NCI-H2171 treated with DMSO at 0.1 percent for 48 hours (cell line): ENCODE measurements at regions not wholly inside any gene's neighbourhood (a gene's known extent, or its start where the extent isn't known, plus 50 kb on each side); places are given as distances from the start of the nearest gene placed in this dataset.
"Not testable (repeated sequence)": the region's sequence is repeated elsewhere in the genome, so short reads cannot be mapped to it uniquely, and the experiment has no call there.

Source experiments
- DNase-seq: peaks from one replicate; lab custom pipeline; 2025; lab: John Stamatoyannopoulos, UW

DNA sequence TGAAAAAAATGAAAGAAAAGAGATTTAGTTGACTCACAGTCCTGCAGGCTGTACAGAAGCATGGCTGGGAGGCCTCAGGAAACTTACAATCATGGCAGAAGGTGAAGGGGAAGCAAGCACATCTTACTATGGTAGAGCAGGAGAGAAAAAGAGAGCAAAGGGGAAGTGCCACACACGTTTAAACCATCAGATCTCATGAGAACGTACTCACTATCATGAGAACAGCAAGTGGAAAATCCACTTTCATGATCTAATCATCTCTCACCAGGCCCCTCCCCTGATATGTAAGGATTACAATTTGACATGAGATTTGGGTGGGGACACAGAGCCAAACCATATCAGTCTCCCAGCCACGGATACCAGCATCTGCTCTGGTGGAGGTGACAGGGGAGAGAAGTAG, 50.8 kb upstream of the CPOX start:
- no peak for DNase-seq

DNA sequence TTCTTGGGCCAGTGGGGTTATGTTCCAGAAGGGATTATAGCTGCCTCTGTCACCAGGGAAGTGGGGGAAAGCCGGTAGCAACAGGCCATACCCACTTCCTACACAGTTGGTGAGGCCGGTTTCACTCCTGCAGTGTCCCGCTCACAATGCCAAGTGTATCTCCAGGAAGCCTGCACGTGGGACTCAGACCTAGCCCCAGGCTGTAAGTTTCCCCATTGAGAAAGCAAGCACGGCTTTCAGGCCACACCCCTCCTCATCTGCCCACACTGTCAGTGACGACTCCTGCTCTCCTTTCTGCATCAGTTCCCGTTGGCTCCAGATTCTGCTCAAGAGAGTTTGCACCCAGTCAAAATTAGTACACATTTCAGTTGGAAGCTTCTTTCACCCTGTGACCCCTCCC, 51.6 kb upstream of the CPOX start:
- DNase-seq = no peak

DNA sequence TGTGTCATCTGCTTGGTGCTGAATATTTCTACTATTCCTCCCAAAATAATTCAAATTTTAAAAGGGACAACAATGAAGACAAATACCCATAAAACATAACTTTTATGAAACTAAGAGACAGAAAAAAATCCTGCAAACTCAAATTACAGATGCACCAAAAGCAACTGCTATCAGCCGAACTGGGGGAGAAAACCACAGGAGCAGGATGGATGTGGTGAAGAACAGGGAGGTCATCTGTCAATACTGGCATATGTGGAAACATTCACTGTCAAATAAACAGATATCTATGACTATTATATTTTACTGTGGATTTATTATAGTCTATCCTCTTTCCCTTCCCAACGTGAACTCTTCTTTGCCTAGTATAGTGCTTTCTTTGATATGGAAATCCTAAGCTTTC, 53.3 kb upstream of the CPOX start:
- no peak for DNase-seq

DNA sequence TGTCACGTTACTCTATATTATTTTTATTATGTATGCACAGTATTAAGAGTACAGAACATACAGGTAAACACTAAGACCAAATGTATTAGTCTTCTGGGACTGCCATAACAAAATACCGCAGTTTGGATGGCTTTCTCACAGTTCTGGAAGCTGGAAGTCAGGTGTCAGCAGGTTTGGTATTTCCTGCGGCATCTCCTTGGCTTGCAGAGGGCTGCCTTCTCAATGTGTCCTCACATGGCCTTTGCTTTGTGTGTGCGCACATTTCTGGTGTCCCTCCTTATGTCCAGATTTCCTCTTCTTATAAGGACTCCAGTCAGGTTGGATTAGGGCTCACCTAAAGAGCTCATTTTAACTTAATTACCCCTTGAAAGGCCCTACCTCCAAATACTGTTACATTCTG, 53.8 kb upstream of the CPOX start:
- no peak for DNase-seq

DNA sequence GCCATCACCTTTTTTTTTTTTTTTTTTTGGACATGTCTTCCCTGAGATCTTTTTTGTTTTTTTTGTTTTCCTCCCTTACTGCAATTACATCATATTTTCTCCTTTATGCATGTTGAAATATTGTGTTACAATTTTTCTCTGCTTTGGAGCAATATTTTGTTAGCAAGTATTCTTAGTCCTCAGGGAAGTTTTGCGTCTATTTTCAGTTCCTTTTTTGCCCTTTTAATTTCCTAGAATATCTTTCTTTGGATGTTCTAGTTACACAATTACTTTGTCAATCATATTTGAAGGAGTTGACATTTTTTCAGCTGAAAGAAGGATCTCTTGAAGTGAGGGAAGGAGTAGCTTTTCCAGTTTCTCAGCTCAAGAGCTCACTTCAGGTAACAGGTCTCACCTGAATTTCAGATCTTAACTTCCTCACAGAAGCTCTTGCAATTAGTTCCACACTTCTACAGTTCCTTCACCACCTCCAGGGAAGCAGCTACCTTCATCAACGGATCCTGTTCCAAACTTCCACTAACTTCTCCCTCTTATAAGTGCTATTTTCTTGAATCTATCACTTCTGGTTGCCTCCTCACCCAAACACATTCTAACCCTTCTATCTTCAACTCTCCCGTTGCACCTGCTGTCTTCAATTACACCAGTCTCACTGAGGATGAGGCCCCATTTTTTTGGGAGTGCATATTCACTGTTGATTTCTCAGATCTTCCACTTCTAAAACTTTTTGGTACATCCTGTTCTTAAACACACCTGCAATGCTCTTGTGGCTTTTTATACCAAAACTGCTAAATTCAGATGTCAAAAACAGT, 57.8 kb upstream of the CPOX start:
- DNase-seq = no peak

DNA sequence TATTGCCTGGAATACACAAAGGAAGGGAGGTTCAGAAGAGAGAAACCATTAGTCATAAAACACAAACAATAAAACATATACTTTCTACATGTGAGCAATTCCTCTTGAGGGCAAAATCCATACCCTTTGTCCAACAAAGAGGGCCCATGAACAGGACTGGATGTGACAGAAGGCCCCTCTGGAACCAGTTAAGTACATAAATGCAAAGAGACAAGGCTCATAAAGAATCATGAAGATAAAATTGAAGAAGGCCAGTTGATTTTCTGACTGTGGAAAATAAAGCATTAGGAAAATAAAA, 58.3 kb upstream of the CPOX start:
- no peak for DNase-seq

DNA sequence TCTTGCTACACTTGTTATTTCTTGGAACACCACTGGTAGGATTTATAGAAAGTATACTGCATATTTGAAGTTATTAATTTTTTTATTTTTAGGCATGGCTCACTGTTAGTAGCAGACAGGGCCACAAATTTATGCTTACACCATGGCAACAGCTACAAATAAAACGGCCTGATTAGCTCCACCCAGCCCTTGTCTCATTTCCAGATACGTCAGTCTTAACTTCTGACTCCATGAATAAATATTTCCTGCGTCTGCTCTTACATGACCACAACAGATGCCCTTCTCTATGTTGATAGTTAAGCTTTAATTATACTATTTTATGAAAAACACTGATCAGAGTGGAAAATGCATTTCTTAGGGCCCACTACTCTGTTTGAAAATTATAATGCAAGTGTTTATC, 62.3 kb upstream of the CPOX start:
- DNase-seq = no peak

DNA sequence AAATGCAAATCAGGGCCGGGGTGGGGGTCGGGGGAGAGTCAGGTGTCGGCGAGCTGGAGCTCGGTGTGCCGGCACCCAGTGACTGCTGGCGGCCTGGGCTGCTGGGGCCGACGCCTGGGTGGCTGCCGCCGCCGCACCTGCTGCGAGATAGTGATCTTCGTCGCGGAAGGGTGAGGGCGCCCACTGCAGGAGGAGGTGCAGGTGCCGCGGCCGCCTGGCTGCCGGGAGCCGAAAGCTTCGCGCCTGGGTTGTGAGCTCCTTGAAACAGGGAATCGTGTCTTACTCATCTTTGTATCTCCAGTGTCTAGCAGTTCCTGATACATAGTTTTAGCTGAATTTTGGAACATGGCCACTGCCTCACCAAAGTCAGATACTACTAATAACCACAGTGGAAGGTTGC, 64.0 kb upstream of the CPOX start:
- DNase-seq = peak; percentile 51

DNA sequence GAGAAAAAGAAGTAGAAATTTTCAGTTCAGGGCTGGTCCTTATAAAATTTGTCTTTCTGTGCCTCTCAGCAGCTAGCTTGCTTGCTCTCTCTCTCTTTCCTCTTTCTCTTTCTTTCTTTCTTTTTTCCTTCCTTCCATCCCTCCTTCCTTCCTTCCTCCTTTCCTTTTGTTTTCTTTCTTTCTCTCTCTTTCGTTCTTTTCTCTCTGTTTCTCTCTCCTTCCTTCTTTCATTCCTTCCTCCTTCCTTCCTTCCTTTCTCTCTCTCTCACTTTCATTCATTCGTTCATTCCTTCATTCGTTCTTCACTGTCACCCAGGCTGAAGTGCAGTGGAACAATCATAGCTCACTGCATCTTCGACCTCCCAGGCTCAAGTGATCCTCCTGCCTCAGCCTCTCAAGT, 69.3 kb upstream of the CPOX start:
- DNase-seq = no peak

DNA sequence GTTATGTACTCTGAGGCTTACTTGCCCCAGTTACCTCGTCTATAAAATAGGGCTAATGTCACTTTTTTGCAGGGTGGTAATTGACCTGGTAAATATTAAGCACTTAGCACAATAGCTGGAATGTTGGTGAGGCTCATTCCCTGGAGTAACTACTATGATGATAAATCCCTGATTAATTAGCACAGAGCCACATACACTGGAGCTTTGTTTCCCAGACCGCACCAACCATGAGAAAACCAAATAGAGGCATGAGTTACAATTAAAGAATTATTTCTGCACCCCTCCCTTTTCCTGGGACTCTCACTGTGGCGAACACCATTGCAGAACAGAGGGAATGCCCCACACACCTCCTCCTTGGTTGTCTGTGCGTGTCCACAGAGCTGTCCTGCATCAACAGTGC, 76.6 kb upstream of the CPOX start:
- no peak for DNase-seq

DNA sequence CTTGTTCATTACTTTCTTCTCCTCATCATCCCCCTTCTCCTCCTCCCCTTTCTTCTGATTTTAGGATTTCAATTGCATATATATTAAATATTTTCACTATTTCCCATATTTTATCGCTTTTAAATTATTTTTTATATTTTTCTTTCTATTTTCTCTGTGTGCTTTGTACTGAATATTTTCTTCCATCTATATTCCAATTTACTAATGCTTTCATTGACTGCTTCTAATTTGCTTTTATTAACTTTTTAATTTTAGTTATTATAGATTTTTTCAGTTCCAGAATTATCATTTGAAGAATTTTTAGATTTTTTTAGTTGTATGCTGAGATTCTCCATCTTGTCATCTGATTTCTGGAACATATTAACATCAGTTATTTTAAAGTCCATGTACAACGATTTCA, 83.2 kb upstream of the ST3GAL6 start:
- no peak for DNase-seq

DNA sequence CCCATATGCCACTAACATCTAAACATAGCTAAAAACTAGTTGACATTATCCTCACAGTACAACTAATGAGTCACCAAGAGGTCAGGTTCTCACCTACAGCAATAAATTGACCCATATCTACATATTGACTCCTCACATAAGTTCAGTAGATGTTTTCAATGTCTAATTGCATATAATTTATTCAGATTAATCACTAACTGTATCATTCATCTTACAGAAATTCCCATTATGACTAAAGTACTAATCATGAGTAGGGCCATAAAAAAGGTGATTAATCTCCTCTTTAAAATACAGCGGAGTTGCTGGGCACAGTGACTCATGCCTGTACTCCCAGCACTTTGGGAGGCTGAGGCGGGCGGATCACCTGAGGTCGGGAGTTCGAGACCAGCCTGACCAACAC, 82.4 kb upstream of the ST3GAL6 start:
- DNase-seq = no peak

DNA sequence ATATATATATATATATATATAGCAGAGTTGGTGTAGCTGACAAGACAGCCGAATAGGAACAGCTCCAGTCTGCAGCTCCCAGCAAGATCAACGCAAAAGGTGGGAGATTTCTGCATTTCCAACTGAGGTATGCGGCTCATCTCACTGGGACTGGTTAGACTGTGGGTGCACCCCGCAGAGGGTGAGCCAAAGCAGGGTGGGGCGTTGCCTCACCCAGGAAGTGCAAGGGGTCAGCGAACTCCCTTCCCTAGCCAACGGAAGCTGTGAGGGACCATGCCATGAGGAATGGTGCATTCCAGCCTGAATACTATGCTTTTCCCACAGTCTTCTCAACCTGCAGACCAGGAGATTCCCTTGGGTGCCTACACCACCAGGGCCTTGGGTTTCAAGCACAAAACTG, 81.7 kb upstream of the ST3GAL6 start:
- no peak for DNase-seq

DNA sequence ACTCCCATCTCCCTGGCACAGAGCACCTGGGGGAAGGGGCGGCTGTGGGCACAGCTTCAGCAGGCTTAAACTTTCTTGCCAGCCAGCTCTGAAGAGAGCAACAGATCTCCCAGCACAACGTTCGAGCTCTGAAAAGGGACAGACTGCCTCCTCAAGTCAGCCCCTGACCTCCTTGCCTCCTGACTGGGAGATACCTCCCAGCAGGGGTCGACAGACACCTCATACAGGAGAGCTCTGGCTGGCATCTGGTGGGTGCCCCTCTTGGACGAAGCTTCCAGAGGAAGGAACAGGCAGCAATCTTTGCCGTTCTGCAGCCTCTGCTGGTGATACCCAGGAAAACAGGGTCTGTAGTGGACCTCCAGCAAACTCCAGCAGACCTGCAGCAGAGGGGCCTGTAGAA, 80.7 kb upstream of the ST3GAL6 start:
- not testable (repeated sequence) for DNase-seq

DNA sequence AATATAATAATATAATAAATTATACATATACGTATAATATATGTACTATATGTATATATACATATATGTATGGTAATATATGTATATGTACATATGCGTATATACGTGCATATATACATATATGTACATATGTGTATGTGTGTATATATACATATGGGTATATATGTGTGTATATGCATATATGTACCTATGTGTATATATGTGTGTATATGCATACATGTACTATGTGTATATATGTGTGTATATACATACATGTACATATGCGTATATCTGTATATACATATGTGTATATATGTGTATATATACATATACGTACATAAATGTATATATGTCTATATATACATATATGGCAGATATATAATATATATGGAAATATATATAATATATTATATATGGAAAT, 74.8 kb upstream of the ST3GAL6 start:
- DNase-seq = no peak

DNA sequence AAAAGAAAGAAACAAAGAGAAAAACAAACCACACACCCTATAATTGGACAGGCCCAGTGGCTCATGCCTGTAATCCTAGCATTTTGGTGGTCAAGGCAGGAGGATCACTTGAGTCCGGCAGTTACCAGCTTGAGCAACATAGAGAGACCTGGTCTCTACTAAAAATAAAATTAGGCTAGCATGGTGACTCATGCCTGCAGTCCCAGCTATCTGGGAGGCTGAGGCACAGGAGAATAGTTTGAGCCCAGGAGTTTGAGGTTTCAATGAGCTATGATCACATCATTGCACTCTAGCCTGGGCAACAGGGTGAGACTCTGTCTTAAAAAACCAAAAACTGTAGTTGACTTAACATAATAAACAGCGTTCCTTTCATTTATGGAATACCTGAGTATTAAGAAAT, 72.3 kb upstream of the ST3GAL6 start:
- no peak for DNase-seq

DNA sequence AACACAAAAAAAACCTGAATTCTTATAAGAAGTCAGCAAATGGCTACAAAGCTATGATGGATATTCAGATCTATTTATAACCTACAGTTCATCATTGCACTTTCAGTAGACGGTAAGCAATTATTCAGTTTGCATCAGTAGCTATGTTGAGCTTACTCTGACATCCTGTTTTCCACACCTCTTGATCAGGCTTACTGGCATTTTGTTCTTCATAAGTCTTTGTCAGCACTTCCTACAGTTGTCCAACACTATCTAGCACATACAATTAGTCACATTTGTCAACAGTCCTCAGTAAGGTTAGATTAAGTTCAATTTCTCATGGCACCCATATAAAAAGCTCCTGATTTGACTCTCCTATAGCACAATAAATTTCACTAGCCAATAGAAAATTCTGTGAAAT, 71.2 kb upstream of the ST3GAL6 start:
- no peak for DNase-seq

DNA sequence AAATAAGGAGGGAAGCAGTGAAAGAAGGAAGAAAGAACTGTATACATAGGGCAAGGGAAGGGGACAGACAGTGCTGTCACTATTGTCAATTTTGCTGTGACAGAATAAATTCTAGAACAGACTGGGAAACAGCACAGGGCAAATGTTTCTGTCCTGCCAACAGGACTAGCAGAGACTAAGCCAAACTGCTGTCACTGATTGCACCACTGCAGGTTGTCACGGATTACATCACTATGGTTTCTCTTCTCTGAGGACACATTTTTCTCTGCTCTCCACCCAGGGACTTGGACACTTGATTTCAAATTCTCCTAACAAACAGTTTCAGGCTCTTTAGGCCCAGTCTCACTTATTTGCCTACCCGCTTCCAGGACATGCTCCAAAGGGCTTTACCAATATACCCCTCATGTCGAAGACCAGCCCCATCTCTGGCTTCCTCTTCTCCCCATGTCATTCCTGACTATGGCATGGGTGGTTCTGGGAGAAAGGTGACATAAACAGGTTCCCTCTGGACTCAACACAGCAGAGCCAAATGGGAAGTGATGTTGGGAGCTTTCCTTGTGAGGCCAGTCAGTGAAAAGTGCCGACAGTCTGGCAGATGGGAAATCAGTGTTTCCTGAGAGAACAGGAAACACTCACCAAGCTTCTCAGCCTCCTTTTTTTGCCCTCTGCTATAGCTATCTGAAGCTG, 70.2 kb upstream of the ST3GAL6 start:
- DNase-seq = no peak

DNA sequence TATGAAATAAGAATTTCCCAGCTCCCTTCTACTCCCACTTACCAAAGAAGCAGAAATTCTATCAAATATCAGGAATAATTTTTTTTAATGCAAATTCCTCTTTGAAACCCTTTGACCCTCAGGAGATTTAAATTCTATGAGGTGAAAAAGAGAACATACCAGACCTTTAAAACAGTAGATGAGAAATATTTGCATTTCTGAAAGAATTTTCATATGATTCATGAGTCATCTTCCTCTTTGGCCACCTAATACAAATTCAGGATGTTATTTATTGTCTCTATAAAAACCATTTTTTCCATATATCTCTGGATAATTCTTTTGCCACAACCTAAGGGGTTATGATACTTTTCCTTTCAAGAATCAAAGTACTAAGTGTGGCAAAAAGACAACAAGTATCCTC, 67.3 kb upstream of the ST3GAL6 start:
- DNase-seq = no peak

DNA sequence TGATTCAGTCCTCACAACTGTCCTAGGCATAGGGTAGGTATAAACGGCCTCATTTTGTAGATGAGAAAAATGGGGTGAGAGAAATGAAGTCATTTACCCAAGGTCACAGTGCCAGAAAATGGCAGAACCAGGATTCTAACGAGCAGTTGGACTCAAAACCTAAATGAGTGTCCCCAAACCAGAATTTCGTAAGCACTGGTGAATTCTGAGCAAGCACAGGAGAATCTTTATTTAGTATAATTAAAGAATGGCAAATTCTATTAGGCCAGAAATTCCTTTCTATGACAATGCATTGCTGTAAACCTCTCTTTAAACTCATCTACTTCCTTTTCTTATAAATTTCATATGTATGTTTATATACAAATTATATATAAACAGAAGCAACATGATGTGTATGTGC, 66.8 kb upstream of the ST3GAL6 start:
- not testable (repeated sequence) for DNase-seq

DNA sequence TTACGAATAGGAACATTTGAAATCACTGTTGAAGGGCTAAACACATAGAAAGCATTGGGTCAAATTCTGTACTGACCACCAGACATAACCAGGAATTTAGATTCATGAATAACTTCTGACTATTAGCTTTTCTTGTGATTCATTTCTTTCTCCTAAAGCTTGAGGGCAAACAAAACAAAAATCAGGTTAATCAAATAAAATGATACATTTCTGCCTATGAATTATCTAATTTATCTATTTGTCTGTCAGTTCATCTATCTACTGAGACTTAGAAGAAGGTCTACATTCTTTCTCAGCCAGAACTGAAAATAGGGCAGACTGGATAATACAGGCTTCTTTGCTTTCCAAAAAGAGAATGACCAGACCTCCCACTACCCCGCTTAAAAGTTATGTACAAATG, 65.9 kb upstream of the ST3GAL6 start:
- no peak for DNase-seq

DNA sequence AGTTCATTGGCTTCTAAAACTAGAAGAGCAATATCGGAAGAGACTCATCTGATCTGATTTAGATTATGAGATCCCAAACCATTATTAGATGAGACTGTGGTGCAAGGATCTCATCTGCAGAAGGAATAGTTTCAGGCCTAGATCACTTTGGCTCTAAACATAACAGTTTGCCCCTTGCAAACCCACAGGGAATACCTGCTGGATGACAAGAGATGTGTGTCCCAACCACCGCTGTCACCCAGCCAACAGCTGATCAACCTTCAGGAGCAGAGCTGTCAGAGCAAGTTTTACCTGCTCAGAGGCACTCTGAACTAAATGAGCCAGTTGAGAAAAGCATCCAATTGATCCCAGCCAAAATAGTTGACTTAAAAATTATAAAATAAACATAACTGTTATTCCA, 64.0 kb upstream of the ST3GAL6 start:
- no peak for DNase-seq

DNA sequence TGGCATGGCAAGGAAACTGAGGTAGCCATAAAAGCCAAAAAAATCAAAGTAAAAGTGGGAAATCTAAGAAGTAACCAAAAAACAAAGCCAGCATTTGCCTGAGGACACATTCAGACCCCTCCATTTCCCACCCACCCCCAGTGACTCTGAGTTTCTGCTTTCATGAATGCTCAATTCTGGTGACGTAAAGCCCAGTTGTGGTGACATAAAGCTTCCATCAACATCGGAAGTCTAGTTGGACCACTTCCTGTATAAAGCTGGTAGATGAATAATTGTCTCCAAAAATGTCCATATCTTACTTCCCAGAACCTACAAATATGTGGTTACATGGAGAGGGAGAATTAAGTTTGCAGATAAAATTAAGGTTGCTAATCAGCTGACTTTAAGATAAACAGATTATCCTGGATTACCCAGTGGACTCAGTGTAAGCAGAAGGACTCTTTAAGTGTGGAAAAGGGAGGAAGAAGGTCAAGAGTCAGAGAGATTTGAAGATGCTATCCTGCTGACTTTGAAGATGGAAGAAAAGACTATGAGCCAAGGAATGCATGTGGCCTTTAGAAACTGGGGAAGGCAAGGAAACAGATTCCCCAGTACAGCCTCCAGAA, 62.0 kb upstream of the ST3GAL6 start:
- no peak for DNase-seq

DNA sequence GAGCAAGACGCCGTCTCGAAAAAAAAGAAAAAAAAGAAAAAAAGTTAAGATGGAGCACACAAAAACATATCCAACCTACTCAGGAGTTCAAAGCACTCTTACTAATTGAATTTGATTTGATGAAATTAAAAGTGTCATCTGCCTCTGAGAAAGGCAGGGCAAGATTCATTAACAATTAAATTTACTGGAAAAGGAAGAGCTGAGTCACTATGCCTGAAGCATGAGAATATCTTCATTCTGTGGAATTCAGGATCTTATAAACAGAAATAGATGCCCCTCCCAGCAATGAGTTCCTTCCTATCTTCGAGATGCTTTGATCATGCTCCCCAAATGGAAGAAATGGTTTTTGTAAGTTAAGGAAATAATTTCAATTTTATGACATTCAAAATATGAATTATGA, 61.0 kb upstream of the ST3GAL6 start:
- no peak for DNase-seq
